Kidney capillary endothelial cell (primary cell): ENCODE measurements at regions not wholly inside any gene's neighbourhood (a gene's known extent, or its start where the extent isn't known, plus 50 kb on each side); places are given as distances from the start of the nearest gene placed in this dataset.
"Not testable (repeated sequence)": the region's sequence is repeated elsewhere in the genome, so short reads cannot be mapped to it uniquely, and the experiment has no call there.

Experiments
- DNase-seq: peaks from one replicate; pipeline ENCODE4 v3.0.0-alpha.2; 2018; ENCODE audit warnings: low spot score

- no peak for DNase-seq
Observed at GRCh38 chr10:8310930-8311329, 256.4 kb downstream of the GATA3 start.

GRCh38 chr10:8311526-8312070, 257.1 kb downstream of the GATA3 start:
- DNase-seq, result no peak

GRCh38 chr10:8312079-8312478, 257.6 kb downstream of the GATA3 start:
- DNase-seq, result no peak

GRCh38 chr10:8312781-8313180, 258.3 kb downstream of the GATA3 start:
- DNase-seq, result no peak

GRCh38 chr10:8314486-8314885, 260.0 kb downstream of the GATA3 start:
- no peak for DNase-seq

GRCh38 chr10:8315619-8316021, 261.1 kb downstream of the GATA3 start:
- DNase-seq, result no peak

- no peak for DNase-seq
Observed at GRCh38 chr10:8316284-8316683, 261.8 kb downstream of the GATA3 start.

GRCh38 chr10:8318429-8318828, 263.9 kb downstream of the GATA3 start:
- DNase-seq, result not testable (repeated sequence)

- DNase-seq, result no peak
Observed at GRCh38 chr10:8318956-8319355, 264.5 kb downstream of the GATA3 start.

- no peak for DNase-seq
Observed at GRCh38 chr10:8319704-8320103, 265.2 kb downstream of the GATA3 start.

- no peak for DNase-seq
Observed at GRCh38 chr10:8321990-8322389, 267.5 kb downstream of the GATA3 start.

GRCh38 chr10:8323428-8324054, 269.1 kb downstream of the GATA3 start:
- DNase-seq, result peak; percentile 4

- DNase-seq, result no peak
Observed at GRCh38 chr10:8325024-8325980, 270.8 kb downstream of the GATA3 start.

- DNase-seq, result no peak
Observed at GRCh38 chr10:8326396-8327139, 272.1 kb downstream of the GATA3 start.

GRCh38 chr10:8327140-8327423, 272.6 kb downstream of the GATA3 start:
- DNase-seq, result no peak

- DNase-seq, result no peak
Observed at GRCh38 chr10:8331387-8331786, 276.9 kb downstream of the GATA3 start.

GRCh38 chr10:8331896-8332729, 277.6 kb downstream of the GATA3 start:
- DNase-seq, result peak; percentile 22

GRCh38 chr10:8332730-8333111, 278.2 kb downstream of the GATA3 start:
- no peak for DNase-seq

- no peak for DNase-seq
Observed at GRCh38 chr10:8334631-8335030, 280.1 kb downstream of the GATA3 start.

GRCh38 chr10:8336629-8337331, 282.3 kb downstream of the GATA3 start:
- DNase-seq, result no peak

GRCh38 chr10:8337332-8337651, 282.8 kb downstream of the GATA3 start:
- no peak for DNase-seq
